ENCODE measurements at regions not wholly inside any gene's neighbourhood (a gene's known extent, or its start where the extent isn't known, plus 50 kb on each side); places are given as distances from the start of the nearest gene placed in this dataset.
A peak's percentile ranks its signal among the peaks of the same experiment; 100 is the strongest.

DNA sequence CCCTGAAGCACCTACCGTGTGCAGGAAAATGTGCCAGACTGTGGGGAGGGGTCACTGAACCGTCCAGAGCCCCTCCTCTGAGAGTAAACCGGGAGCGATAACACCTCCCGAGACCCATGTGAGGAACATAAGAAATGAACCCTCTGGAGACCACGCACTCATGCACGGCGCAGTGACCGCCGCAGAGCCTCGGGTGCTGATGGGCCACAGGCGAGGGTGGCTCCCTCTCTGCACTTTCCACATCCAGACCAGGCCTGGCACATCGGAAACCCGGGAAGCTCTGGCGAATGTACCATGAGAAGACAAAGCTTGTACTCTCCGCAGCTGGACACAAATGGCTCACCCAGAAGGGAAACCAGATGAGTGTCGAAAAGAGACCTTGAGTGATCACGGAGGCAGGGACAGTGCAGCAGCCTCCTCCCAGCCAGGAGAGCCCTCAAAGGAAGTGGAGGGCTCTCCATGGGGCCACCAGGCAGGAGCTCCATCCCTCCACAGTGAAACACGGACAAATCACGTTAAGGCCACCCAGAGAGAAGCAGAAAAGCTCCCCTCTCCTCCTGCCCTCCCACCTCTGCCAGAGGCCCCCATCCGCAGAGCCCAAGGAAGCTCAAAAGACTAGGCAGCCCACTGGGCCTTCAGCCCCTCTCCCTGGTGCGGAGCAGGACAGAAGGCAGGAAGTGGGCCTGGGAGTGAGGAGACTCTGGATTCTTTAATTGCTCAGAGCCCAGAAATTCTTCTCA, 178.1 kb upstream of the PPP2R2D start:
- 82 to 87% (median 84%) methylated on average over 22 of the region's 22 CpGs for WGBS, 3 donors
- TF ChIP-seq, protein P1, sequence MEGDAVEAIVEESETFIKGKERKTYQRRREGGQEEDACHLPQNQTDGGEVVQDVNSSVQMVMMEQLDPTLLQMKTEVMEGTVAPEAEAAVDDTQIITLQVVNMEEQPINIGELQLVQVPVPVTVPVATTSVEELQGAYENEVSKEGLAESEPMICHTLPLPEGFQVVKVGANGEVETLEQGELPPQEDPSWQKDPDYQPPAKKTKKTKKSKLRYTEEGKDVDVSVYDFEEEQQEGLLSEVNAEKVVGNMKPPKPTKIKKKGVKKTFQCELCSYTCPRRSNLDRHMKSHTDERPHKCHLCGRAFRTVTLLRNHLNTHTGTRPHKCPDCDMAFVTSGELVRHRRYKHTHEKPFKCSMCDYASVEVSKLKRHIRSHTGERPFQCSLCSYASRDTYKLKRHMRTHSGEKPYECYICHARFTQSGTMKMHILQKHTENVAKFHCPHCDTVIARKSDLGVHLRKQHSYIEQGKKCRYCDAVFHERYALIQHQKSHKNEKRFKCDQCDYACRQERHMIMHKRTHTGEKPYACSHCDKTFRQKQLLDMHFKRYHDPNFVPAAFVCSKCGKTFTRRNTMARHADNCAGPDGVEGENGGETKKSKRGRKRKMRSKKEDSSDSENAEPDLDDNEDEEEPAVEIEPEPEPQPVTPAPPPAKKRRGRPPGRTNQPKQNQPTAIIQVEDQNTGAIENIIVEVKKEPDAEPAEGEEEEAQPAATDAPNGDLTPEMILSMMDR (IDR thresholded peaks at IDR 0.05), result no peak
- Histone ChIP-seq H3K27ac (no peak overlapping the region), H3K9me3 (no peaks in the 10 kb centered on the region), H3K27me3 (no peaks in the 10 kb centered on the region), H3K4me3 (no peak overlapping the region), H3K4me1 (ENCODE audit: insufficient read depth) (peaks cover 8% of the 10 kb centered on the region), H3K36me3 (no peaks in the 10 kb centered on the region)
- intact Hi-C loops (cut with DNase I), result no loop called here
- DNase-seq, result no peak

DNA sequence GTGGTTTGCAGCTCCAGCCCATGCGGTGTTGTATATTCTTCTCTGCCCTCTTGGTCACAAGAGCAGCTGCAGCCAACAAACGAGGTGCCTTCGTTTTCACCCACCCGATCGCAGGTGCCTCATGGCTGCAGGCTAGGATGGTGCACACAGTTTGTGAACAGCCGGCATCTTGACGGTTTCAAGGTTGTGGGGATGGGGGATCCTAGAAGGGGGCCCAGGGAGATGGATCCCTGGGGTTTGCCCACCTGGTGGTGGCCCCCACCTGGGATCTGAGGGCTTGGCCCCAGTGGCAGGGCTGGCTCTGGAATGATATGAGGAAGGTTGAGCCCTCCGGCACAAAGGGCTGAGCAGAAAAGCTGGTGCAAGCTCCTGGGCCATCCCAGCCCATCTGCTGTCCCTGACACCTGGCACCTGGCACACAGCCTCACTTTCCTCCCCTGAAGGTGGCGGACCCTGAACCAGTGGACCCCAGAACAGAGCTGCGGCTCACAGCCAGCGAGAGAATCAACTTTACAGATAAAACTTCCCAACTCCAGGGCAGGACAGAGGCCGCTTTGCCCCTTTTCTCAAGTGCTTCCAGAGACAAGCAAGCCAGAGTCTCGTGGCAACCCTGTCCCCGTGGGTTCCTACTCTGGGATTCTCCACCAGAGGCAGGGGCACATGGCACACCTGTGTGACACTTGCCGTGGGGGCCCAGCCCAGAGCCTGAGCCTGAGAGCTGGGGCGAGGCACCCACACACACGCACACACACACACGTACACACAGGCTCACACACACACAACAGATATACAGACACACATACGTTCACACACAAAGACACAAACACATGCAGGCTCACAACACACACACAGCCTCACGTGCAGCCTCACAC, 177.3 kb upstream of the PPP2R2D start:
- DNase-seq, result peak in 1 of 5 donors; percentile 8
- Histone ChIP-seq H3K27me3 (no peaks in the 10 kb centered on the region), H3K4me3 (no peak overlapping the region), H3K36me3 (no peaks in the 10 kb centered on the region), H3K27ac (no peak overlapping the region), H3K9me3 (no peaks in the 10 kb centered on the region), H3K4me1 (ENCODE audit: insufficient read depth) (peaks cover 8% of the 10 kb centered on the region)
- 64 to 75% (median 68%) methylated on average over 20 of the region's 20 CpGs for WGBS, 3 donors
- intact Hi-C loops (cut with DNase I), result no loop called here
- TF ChIP-seq EP300 (IDR thresholded peaks at IDR 0.05) (no peak), POLR2A (IDR thresholded peaks at IDR 0.05) (no peak)
- TF ChIP-seq, protein P1 (IDR thresholded peaks at IDR 0.05), result no peak

DNA sequence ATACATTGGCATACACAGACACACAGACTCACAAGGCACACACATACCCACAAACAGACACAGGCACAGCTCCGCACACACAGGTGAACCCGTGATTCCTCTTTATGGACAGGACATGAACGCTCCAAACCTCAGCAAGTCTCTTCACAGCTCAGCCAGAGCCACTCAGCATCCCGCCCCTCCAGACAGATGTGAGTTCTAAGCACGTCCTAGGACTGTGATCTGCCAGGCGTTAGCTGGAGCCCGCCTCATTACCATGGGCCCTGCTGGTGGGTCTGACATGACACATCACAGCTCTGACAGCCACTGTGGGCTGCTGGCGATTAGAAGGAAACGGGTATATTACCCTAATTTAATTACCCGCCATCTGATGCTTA, 176.7 kb upstream of the PPP2R2D start:
- no peak for DNase-seq
- Histone ChIP-seq H3K27me3 (no peaks in the 10 kb centered on the region), H3K4me3 (no peak overlapping the region), H3K4me1 (ENCODE audit: insufficient read depth) (peaks cover 8% of the 10 kb centered on the region), H3K36me3 (no peaks in the 10 kb centered on the region), H3K27ac (no peak overlapping the region), H3K9me3 (no peaks in the 10 kb centered on the region)
- intact Hi-C loops (cut with DNase I), result no loop called here
- no peak for TF ChIP-seq POLR2A (IDR thresholded peaks at IDR 0.05)
- 81 to 84% (median 81%) methylated on average over 10 of the region's 10 CpGs for WGBS, 3 donors

DNA sequence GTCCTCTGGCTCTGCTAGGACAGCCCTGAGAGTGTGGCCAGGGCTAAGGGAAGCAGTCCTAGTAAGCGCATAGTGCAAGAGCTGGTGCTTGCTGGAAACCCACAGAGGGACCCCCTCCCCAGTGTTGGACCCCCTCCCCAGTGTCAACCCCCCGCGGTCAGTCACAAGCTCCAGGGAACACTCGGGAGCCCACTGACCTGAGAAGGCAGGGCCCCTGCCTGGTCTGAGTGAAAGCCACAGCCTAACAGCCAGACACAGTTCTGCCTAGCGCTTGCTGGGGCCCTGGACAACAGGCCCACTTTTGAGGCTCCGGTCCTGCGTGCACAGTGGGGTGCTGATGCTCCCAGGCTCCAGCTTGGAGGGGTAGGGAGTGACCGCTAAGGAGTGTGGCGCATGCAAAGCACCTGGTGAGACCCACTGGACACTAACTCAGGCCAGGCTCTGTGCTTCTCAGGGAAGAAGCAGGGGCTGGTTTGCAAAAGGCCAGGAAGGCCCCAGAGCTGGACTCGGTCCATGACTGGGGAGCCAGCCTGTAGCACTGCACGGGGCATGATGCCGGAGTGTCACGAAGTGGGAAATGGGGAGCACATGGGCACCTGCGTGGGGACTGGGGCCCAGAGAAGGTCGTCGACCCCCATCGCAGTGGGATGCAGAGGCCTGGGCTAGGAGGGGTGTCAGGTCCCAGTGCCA, 175.8 kb upstream of the PPP2R2D start:
- TF ChIP-seq POLR2A (IDR thresholded peaks at IDR 0.05) (no peak), EP300 (IDR thresholded peaks at IDR 0.05) (no peak)
- TF ChIP-seq, protein P1 (IDR thresholded peaks at IDR 0.05), result no peak
- DNase-seq, result peak in 1 of 5 donors; percentile 20
- H3K27me3 ChIP-seq, result no peaks in the 10 kb centered on the region
- WGBS, 3 donors, result 88 to 90% (median 90%) methylated on average over 17 of the region's 17 CpGs
- H3K4me3 ChIP-seq, result no peak overlapping the region
- no peaks in the 10 kb centered on the region for H3K9me3 ChIP-seq
- H3K36me3 ChIP-seq, result no peaks in the 10 kb centered on the region
- H3K4me1 ChIP-seq (ENCODE audit: insufficient read depth), result peaks cover 8% of the 10 kb centered on the region
- intact Hi-C loops (cut with DNase I), result no loop called here
- H3K27ac ChIP-seq, result no peak overlapping the region
